ENCODE measurements at regions not wholly inside any gene's neighbourhood (a gene's known extent, or its start where the extent isn't known, plus 50 kb on each side); places are given as distances from the start of the nearest gene placed in this dataset.
"Not testable (repeated sequence)": the region's sequence is repeated elsewhere in the genome, so short reads cannot be mapped to it uniquely, and the experiment has no call there.

- not testable (repeated sequence) for TF ChIP-seq POLR2AphosphoS5, CTCF, POLR2A, EP300 (IDR thresholded peaks at IDR 0.05)
Observed at GRCh38 chr1:29755412-29756015, 519.2 kb downstream of the PTPRU start.

Data from upper lobe of left lung (tissue), 4 donors.